Hepatocyte (in vitro differentiated cells): ENCODE measurements at regions not wholly inside any gene's neighbourhood (a gene's known extent, or its start where the extent isn't known, plus 50 kb on each side); places are given as distances from the start of the nearest gene placed in this dataset.

Source experiments
- CTCF ChIP-seq: fragments of 200-600 bp; sonication (generic); IDR thresholded peaks from 2 replicates; pipeline ENCODE4 v1.5.1; 2016; ENCODE audit warnings: antibody characterized with exemption, mild to moderate bottlenecking; ENCODE audit not compliant: poor library complexity
- EZH2 ChIP-seq: fragments of 200-600 bp; sonication (generic); IDR thresholded peaks from 2 replicates; pipeline ENCODE4 v1.6.1; 2016; ENCODE audit warnings: antibody characterized with exemption, mild to moderate bottlenecking, borderline replicate concordance
- EZH2phosphoT487 ChIP-seq: fragments of 200-600 bp; sonication (generic); IDR thresholded peaks from one replicate; pipeline ENCODE4 v1.6.1; 2018; ENCODE audit warnings: antibody characterized with exemption, mild to moderate bottlenecking, low read depth, moderate library complexity; ENCODE audit not compliant: unreplicated experiment, severe bottlenecking

DNA sequence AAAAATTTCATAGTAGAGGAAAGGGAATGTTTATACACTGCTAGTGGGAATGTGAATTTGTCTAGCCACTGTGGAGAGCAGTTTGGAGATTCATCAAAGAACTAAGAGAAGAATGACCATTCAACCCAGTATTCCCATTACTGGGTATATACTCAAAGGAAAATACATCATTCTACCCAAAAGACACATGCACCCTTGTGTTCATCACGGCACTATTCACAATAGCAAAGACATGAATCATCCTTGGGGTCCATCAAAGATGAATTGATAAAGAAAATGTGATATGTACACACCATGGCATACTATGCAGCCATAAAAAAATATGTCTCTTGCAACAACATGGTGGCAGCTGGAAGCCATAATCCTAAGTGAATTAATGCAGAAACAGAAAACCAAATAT is 825.7 kb downstream of the TNS3 start:
- TF ChIP-seq EZH2phosphoT487 (no peak), CTCF (no peak), EZH2 (no peak)
